M059J (cell line): ENCODE measurements at regions not wholly inside any gene's neighbourhood (a gene's known extent, or its start where the extent isn't known, plus 50 kb on each side); places are given as distances from the start of the nearest gene placed in this dataset.

Source experiments
- DNase-seq: peaks from one replicate; pipeline ENCODE4 v3.0.0-alpha.2; 2012; ENCODE audit warnings: low read depth

DNA sequence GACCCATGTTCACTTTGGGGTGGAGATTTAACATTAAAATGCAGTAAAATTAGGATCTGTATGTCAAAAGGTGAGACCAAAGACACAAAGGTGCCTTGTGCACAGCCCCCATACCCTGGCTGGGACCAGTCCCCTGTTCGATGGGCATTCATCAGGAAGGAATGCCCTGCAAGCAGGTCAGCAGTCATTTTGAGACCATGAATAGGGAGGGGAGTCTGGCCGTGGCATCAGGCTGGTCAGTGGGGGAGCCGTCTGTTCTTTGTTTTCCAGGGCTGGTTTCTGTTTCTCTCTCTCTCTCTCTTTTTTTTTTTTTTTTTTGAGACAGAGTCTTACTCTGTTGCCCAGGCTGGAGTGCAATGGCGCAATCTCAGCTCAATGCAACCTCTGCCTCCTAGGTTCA is 68.9 kb upstream of the GOLM1 start:
- DNase-seq = no peak

DNA sequence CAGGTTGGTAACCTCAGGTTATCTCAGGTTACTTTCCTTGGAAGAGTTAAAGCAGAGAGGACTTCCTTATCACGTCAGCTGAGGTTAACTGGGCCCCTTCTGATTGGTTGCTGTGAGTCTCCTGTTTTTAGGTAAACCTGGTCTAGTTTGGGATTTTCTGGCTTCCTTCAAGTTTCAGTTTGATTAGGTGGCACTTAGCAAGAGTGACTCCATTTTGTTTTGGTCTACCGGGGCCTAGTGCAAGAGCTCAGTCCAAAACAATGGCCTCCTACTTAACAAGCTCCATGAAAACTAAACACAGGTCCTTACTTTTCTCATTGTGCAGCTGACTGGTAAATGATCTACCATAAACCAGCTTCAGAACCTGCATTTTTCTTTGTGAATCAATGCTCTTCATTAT is 67.2 kb upstream of the GOLM1 start:
- DNase-seq = no peak

DNA sequence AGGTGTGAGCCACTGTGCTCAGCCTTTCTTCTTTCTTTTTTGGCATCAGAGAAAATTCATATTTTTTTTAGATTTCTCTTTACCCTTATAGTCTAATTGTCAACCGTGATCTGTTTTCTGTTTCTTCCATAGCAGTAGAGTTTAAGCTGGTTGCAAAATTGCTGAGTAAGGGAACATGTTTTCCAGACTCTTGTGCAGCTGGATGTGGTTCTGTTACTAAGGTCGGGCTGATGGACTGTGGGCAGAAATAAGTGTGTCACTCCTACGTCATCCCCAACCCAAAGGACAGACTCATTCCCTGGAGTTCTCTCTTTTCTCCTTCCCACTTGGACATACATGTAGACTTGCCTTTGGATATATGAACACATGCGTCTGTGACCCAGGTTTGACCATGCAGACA is 64.1 kb upstream of the GOLM1 start:
- peak; percentile 36 for DNase-seq
